Common myeloid progenitor, CD34-positive (primary cell): ENCODE measurements at regions not wholly inside any gene's neighbourhood (a gene's known extent, or its start where the extent isn't known, plus 50 kb on each side); places are given as distances from the start of the nearest gene placed in this dataset.

Experiments
- CTCF ChIA-PET: fragments of 350-600 bp; sonication (Branson Sonifier 250); formaldehyde crosslinking; loops from one replicate; lab custom pipeline; 2021; ENCODE audit warnings: antibody characterized with exemption; lab: Charles Lee
- POLR2A ChIA-PET: fragments of 350-600 bp; sonication (Branson Sonifier 250); formaldehyde crosslinking; loops from one replicate; lab custom pipeline; 2021; ENCODE audit warnings: antibody characterized with exemption; lab: Charles Lee
- DNase-seq, 3 donors: peaks; one replicate each; pipeline versions ENCODE4 v3.0.0 to v3.0.0-alpha.2; 2013
- H3K27ac ChIP-seq, 2 experiments: 1 replicate in 1 of 2; 2 replicates in 1 of 2; pipeline ENCODE4 v1.7.0; 2013; ENCODE audit warnings: inconsistent platforms in 2 of 2, low read length in 2 of 2, mild to moderate bottlenecking in 2 of 2, low read depth in 1 of 2, moderate library complexity in 1 of 2; ENCODE audit not compliant: severe bottlenecking in 2 of 2, insufficient read depth in 1 of 2, poor library complexity in 1 of 2
- H3K27me3 ChIP-seq, 5 experiments: replicated peaks in 2 of 5; 1 replicate in 3 of 5; 2 replicates in 2 of 5; pipeline versions ENCODE4 v1.6.1 to v1.7.0; 2013; ENCODE audit warnings: low read length in 4 of 5, mild to moderate bottlenecking in 2 of 5, moderate library complexity in 2 of 5, inconsistent platforms in 1 of 5; ENCODE audit not compliant: insufficient read depth in 5 of 5, control insufficient read depth in 4 of 5
- H3K36me3 ChIP-seq, 4 experiments: 1 replicate in 2 of 4; 2 replicates in 2 of 4; pipeline versions ENCODE4 v1.6.1 to v1.7.0; 2013; ENCODE audit warnings: low read length in 3 of 4, control low read depth in 1 of 4, mild to moderate bottlenecking in 1 of 4; ENCODE audit not compliant: control insufficient read depth in 4 of 4, insufficient read depth in 4 of 4
- H3K4me1 ChIP-seq, 4 experiments: 1 replicate in 3 of 4; 2 replicates in 1 of 4; pipeline versions ENCODE4 v1.6.1 to v1.7.1; 2013; ENCODE audit warnings: low read length in 3 of 4, mild to moderate bottlenecking in 3 of 4, control low read depth in 1 of 4, inconsistent platforms in 1 of 4, moderate library complexity in 1 of 4; ENCODE audit not compliant: control insufficient read depth in 4 of 4, insufficient read depth in 4 of 4; ENCODE audit errors: control extremely low read depth in 1 of 4
- H3K4me3 ChIP-seq, 7 experiments: 1 replicate in 4 of 7; 2 replicates in 3 of 7; pipeline versions ENCODE4 v1.5.1 to v1.7.0; 2013; ENCODE audit warnings: mild to moderate bottlenecking in 7 of 7, low read length in 6 of 7, moderate library complexity in 6 of 7, inconsistent platforms in 2 of 7, low read depth in 2 of 7, control low read depth in 1 of 7; ENCODE audit not compliant: insufficient read depth in 4 of 7, control insufficient read depth in 1 of 7; ENCODE audit errors: extremely low read depth in 1 of 7
- H3K9me3 ChIP-seq, 5 experiments: 1 replicate in 4 of 5; 2 replicates in 1 of 5; pipeline versions ENCODE4 v1.6.1 to v1.7.1; 2013; ENCODE audit warnings: low read length in 4 of 5, mild to moderate bottlenecking in 2 of 5, inconsistent platforms in 1 of 5, low read depth in 1 of 5, moderate library complexity in 1 of 5; ENCODE audit not compliant: control insufficient read depth in 4 of 5, insufficient read depth in 2 of 5; ENCODE audit errors: control extremely low read depth in 1 of 5
- WGBS: methylation state at CpG from one replicate; pipeline ENCODE4 v1.1.5; 2013; ENCODE audit not compliant: insufficient coverage; 5-methylcytosine and 5-hydroxymethylcytosine counted together

DNA sequence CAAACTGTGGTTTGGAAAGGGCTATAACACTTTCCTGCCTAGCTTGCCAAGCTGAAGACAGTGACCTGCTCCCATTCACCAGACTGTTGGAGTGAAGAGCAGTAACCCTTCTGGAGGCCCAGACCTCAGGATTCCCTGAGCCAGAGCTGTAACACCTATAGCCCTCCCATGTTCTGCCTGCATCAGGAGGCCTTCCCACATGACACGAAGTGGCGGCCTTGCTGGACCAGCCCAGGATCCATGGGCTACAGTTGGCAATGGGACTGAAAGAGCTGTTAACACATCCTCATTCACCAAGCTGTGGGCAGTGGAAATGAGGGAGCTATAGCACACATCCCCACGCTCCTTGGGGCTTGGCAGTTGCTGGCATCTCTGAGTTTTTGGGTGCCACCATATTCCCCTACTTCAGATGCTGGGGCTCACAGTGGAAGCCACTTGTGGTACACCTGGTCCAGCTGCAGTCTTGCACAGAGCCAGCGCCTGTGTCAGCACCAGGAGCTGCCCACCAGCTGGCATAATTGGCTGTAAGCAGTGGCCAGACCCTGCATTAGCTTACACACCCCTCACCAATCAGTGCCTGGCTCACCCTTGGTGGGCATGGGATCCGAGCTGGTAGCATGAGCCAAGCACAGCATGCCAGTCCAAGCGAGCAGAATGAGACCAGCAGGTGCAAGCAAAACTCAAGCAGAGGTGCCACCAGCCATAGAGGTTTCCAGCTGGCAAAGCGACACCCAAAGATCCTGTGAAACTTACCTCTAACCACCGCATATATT is 1029.3 kb downstream of the TECRL start:
- DNase-seq, result no peak
- CTCF ChIA-PET, result no interaction called here
- H3K36me3 ChIP-seq, result no peaks in the 10 kb centered on the region
- peaks cover 0 to 3% (median 0%) of the 10 kb centered on the region in 5 experiments for H3K9me3 ChIP-seq
- no peaks in the 10 kb centered on the region for H3K27me3 ChIP-seq
- 90% methylated on average over 5 of the region's 8 CpGs for WGBS
- no peaks in the 10 kb centered on the region for H3K4me1 ChIP-seq
- no peak overlapping the region for H3K27ac ChIP-seq
- POLR2A ChIA-PET, result no interaction called here
- H3K4me3 ChIP-seq, result no peak overlapping the region

- Histone ChIP-seq H3K27ac (no peak overlapping the region), H3K27me3 (no peaks in the 10 kb centered on the region), H3K36me3 (no peaks in the 10 kb centered on the region), H3K4me3 (no peak overlapping the region), H3K4me1 (no peaks in the 10 kb centered on the region), H3K9me3 (peaks cover 0 to 1% (median 0%) of the 10 kb centered on the region in 5 experiments)
- ChIA-PET CTCF (no interaction called here), POLR2A (no interaction called here)
- no peak for DNase-seq
Measured at GRCh38 chr4:63371001-63371400, 1038.2 kb downstream of the TECRL start.

GRCh38 chr4:63361628-63362027 is 1047.6 kb downstream of the TECRL start:
- 80% methylated on average over 1 of the region's 2 CpGs for WGBS

DNA sequence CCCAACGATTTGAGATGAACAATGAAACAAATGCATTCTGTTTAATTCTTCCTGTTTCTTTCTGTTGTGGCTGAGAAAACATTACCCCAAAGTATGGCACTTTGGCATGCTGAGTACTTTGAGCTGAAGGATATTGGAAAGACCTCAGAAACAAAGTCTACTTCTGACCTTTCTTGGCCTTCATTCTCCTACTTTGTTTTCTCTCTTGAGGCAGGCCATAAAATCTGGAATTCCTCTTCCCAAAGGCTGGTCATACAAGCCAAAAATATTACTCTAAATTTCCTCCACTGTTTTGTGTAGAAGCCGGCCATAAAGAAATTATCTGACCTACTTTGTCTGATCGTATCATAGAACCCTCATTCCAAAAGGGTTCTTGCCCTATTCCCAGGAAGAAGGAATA is 1048.2 kb downstream of the TECRL start:
- H3K27ac ChIP-seq, result no peak overlapping the region
- WGBS, result 100% methylated on average over 2 of the region's 3 CpGs
- no peaks in the 10 kb centered on the region for H3K27me3 ChIP-seq
- no peaks in the 10 kb centered on the region for H3K4me1 ChIP-seq
- H3K9me3 ChIP-seq, result no peaks in the 10 kb centered on the region
- no peaks in the 10 kb centered on the region for H3K36me3 ChIP-seq
- CTCF ChIA-PET, result no interaction called here
- no peak overlapping the region for H3K4me3 ChIP-seq
- no peak for DNase-seq
- POLR2A ChIA-PET, result no interaction called here

More at GRCh38 chr4:63361628-63362027, 1047.6 kb downstream of the TECRL start:
- no peak overlapping the region for H3K4me3 ChIP-seq
- H3K4me1 ChIP-seq, result no peaks in the 10 kb centered on the region
- no peaks in the 10 kb centered on the region for H3K27me3 ChIP-seq
- CTCF ChIA-PET, result no interaction called here
- DNase-seq, result no peak
- POLR2A ChIA-PET, result no interaction called here
- H3K36me3 ChIP-seq, result no peaks in the 10 kb centered on the region
- no peak overlapping the region for H3K27ac ChIP-seq
- H3K9me3 ChIP-seq, result no peaks in the 10 kb centered on the region

DNA sequence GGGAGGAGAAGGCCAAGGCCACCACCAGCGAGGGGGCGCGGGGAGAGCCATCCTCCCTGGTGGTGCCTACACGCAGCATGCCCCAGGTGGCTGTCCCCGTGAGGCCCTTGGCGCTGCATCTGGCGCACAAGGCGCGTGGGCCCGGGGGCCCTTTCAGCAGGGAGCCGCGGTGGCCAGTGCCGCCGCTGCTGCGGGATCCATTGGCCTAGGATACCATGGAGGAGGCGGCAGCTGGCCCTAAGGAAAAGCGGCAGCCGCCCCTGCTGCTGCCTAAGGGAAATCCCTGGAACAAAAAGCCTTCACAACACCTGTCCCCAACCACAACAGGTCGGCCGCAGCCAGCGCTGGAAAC is 1059.6 kb downstream of the TECRL start:
- Histone ChIP-seq H3K36me3 (no peaks in the 10 kb centered on the region), H3K27me3 (no peaks in the 10 kb centered on the region), H3K27ac (no peak overlapping the region), H3K9me3 (peaks cover 2 to 5% (median 3%) of the 10 kb centered on the region in 5 experiments), H3K4me1 (no peaks in the 10 kb centered on the region), H3K4me3 (no peak overlapping the region)
- POLR2A ChIA-PET, result no interaction called here
- over 99% methylated on average over 18 of the region's 21 CpGs for WGBS
- DNase-seq, result no peak
- CTCF ChIA-PET, result interaction anchor here (1.1 kb wide), 1 partner anchor 15 kb away, joined by 3 read pairs; no protein-coding TSS in a partner anchor

DNA sequence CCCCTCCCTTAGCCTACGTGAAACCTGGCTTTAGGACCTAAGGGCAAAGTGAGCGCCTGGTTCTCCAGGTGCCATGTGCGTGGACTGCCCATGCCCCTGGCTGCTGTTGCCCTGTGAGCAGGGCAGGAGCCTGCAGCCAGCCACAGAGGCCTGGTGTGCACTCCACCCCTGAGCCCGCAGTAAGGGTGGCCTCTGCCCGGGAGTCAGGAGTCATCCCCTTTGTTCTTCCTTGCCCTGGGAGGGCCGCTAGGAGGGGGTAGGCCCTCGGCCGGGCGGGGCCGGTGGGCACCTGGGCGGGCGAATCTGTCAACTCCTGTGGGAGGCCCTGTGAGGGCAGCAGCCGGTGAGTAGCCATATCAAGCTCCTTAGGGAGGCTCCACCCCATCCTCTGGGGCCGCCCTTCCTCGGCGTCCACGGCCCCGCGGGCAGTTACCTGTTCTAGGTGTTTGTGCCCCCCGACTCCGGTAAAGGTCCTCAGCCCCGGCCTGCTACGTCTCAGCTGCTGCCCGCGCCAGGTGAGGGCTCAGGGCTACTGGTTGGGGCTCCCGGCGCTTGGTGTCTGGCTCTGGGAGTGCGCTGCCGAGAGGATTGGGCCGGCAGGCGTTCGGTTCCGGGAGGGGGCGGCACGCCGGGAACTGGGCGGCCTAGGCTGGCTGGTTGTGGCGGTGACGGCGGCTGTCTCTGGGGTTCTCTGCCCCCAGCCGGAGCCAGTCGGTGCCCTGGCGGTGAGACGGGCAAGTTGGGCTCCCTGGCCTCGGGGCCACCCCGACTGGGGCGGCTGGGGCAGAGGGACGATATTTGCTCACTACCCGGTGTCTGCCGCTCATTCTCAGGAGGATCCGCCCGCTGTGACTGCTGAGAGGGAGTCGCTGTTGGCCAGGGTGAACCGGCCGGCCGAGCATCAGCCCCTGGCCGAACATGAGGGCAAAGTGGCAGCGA is 1060.2 kb downstream of the TECRL start:
- H3K4me3 ChIP-seq, result no peak overlapping the region
- H3K27ac ChIP-seq, result no peak overlapping the region
- H3K4me1 ChIP-seq, result no peaks in the 10 kb centered on the region
- ChIA-PET POLR2A (no interaction called here), CTCF (no interaction called here)
- 94% methylated on average over 49 of the region's 58 CpGs for WGBS
- no peaks in the 10 kb centered on the region for H3K36me3 ChIP-seq
- DNase-seq, result no peak
- H3K27me3 ChIP-seq, result no peaks in the 10 kb centered on the region
- peaks cover 2 to 5% (median 4%) of the 10 kb centered on the region in 5 experiments for H3K9me3 ChIP-seq

- peaks cover 0 to 1% (median 0%) of the 10 kb centered on the region in 5 experiments for H3K9me3 ChIP-seq
- CTCF ChIA-PET, result no interaction called here
- H3K4me1 ChIP-seq, result no peaks in the 10 kb centered on the region
- POLR2A ChIA-PET, result no interaction called here
- no peak for DNase-seq
- no peaks in the 10 kb centered on the region for H3K27me3 ChIP-seq
- H3K36me3 ChIP-seq, result no peaks in the 10 kb centered on the region
- H3K4me3 ChIP-seq, result no peak overlapping the region
- no peak overlapping the region for H3K27ac ChIP-seq
- WGBS, result no CpG with 5 or more reads among the region's 1 CpG
Measured at GRCh38 chr4:63325140-63325539, 1084.1 kb downstream of the TECRL start.
